ENCODE measurements at regions not wholly inside any gene's neighbourhood (a gene's known extent, or its start where the extent isn't known, plus 50 kb on each side); places are given as distances from the start of the nearest gene placed in this dataset.

GRCh38 chr3:72279068-72279604 is 494.2 kb upstream of the PROK2 start:
- no peak for TF ChIP-seq CTCF (IDR thresholded peaks at IDR 0.05; ENCODE audit: insufficient read depth, low read length, poor library complexity, severe bottlenecking)
- no peak for TF ChIP-seq EZH2phosphoT487 (conservative IDR thresholded peaks at IDR 0.05; ENCODE audit: low read length)

Measured in SU-DHL-6 (cell line).